Smooth muscle cell (in vitro differentiated cells): ENCODE measurements at regions not wholly inside any gene's neighbourhood (a gene's known extent, or its start where the extent isn't known, plus 50 kb on each side); places are given as distances from the start of the nearest gene placed in this dataset.

ENCODE experiments used
- DNase-seq: peaks from one replicate; lab custom pipeline; 2025; ENCODE audit not compliant: unreplicated experiment; lab: John Stamatoyannopoulos, UW
- H2AFZ ChIP-seq: fragments of 200-600 bp; sonication (generic); 2 replicates; pipeline ENCODE4 v1.6.0; 2016; ENCODE audit warnings: antibody characterized with exemption, low read depth, mild to moderate bottlenecking
- H3F3A ChIP-seq: fragments of 200-600 bp; sonication (generic); 2 replicates; pipeline ENCODE4 v1.6.0; 2017; ENCODE audit warnings: antibody characterized with exemption, low read depth
- H3K27ac ChIP-seq: fragments of 200-600 bp; sonication (generic); 2 replicates; pipeline ENCODE4 v1.5.1; 2016; ENCODE audit warnings: low read depth, mild to moderate bottlenecking
- H3K27me3 ChIP-seq: fragments of 200-600 bp; sonication (generic); 2 replicates; pipeline ENCODE4 v1.6.1; 2016; ENCODE audit warnings: low read depth, mild to moderate bottlenecking
- H3K36me3 ChIP-seq: fragments of 200-600 bp; sonication (generic); 2 replicates; pipeline ENCODE4 v1.5.1; 2016; ENCODE audit warnings: low read depth
- H3K4me1 ChIP-seq: fragments of 200-600 bp; sonication (generic); 2 replicates; pipeline ENCODE4 v1.5.1; 2016; ENCODE audit warnings: low read depth
- H3K4me2 ChIP-seq: fragments of 200-600 bp; sonication (generic); 2 replicates; pipeline ENCODE4 v1.6.0; 2016; ENCODE audit warnings: mild to moderate bottlenecking
- H3K4me3 ChIP-seq: fragments of 200-600 bp; sonication (generic); 2 replicates; pipeline ENCODE4 v1.5.1; 2016; ENCODE audit warnings: mild to moderate bottlenecking
- H3K79me2 ChIP-seq: fragments of 200-600 bp; sonication (generic); 2 replicates; pipeline ENCODE4 v1.6.0; 2016; ENCODE audit warnings: low read depth, mild to moderate bottlenecking
- H3K9ac ChIP-seq: fragments of 200-600 bp; sonication (generic); 2 replicates; pipeline ENCODE4 v1.6.0; 2016; ENCODE audit warnings: low read depth
- H3K9me3 ChIP-seq: fragments of 200-600 bp; sonication (generic); replicated peaks from 2 replicates; pipeline ENCODE4 v1.5.1; 2016; ENCODE audit warnings: low read depth
- H4K20me1 ChIP-seq: fragments of 200-600 bp; sonication (generic); 2 replicates; pipeline ENCODE4 v1.6.0; 2016; ENCODE audit warnings: low read depth
- WGBS: methylation state at CpG from one replicate; pipeline ENCODE4 v1.1.7; 2016; ENCODE audit warnings: low lambda C conversion rate; 5-methylcytosine and 5-hydroxymethylcytosine counted together
- TF ChIP-seq, protein P1 (sequence below): fragments of 200-600 bp; sonication (generic); IDR thresholded peaks from 2 replicates; pipeline ENCODE4 v1.5.1; 2017; ENCODE audit warnings: borderline replicate concordance, mild to moderate bottlenecking, antibody characterized with exemption; ENCODE audit not compliant: insufficient read depth, poor library complexity, severe bottlenecking

DNA sequence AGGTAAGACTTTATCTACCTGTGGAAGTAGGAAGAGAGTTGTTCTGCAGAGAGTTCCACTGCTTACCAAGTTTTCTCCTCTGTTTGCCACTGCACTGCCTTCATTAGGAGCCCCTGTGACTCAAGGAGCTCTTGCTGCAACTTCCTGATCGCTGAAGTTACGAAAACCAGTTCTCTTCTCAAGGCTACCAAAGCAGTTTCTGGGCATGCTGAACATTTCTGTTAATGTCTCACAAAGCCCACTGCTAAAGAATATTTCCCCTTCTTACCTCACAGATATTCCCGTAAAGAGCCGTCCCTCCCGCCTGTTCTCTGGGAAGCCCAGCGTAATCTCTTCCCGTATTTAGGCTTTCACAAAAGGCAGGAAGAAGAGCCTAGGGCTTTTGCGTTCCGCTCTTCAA lies 82.6 kb upstream of the OXGR1 start:
- Histone ChIP-seq H4K20me1 (no peaks in the 10 kb centered on the region), H2AFZ (peak overlapping the region; percentile 83), H3K4me3 (peak overlapping the region; percentile 41), H3K4me1 (no peaks in the 10 kb centered on the region), H3K27me3 (no peaks in the 10 kb centered on the region), H3K9me3 (no peaks in the 10 kb centered on the region), H3K9ac (no peak overlapping the region), H3K4me2 (peak overlapping the region; percentile 71), H3K79me2 (no peaks in the 10 kb centered on the region), H3K27ac (peak overlapping the region; percentile 50), H3K36me3 (no peaks in the 10 kb centered on the region), H3F3A (no peaks in the 10 kb centered on the region)
- TF ChIP-seq, protein P1, sequence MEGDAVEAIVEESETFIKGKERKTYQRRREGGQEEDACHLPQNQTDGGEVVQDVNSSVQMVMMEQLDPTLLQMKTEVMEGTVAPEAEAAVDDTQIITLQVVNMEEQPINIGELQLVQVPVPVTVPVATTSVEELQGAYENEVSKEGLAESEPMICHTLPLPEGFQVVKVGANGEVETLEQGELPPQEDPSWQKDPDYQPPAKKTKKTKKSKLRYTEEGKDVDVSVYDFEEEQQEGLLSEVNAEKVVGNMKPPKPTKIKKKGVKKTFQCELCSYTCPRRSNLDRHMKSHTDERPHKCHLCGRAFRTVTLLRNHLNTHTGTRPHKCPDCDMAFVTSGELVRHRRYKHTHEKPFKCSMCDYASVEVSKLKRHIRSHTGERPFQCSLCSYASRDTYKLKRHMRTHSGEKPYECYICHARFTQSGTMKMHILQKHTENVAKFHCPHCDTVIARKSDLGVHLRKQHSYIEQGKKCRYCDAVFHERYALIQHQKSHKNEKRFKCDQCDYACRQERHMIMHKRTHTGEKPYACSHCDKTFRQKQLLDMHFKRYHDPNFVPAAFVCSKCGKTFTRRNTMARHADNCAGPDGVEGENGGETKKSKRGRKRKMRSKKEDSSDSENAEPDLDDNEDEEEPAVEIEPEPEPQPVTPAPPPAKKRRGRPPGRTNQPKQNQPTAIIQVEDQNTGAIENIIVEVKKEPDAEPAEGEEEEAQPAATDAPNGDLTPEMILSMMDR, result no peak
- no peak for DNase-seq
- 57% methylated on average over 9 of the region's 9 CpGs for WGBS

DNA sequence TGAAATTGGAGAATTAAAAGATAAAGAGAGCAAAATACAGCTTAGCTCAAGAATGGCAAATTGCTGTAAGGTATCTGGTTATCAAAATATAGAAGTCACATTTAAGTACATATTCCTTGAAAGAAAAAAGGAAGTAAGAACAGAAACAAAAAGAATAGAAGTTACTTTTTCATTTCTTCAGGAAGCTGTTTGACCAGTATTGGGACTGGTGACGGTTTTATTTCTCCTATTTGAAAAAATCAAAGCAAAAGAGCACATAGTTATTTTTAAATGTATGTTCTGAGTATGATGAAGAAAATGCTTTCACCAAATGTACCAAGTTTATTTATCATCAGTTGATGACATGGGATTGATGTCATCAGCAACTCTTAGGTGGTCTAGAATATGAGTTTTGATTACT lies 83.1 kb upstream of the OXGR1 start:
- Histone ChIP-seq H3K9ac (no peak overlapping the region), H3K9me3 (no peaks in the 10 kb centered on the region), H2AFZ (peak overlapping the region; percentile 83), H4K20me1 (no peaks in the 10 kb centered on the region), H3K4me1 (no peaks in the 10 kb centered on the region), H3K79me2 (no peaks in the 10 kb centered on the region), H3F3A (no peaks in the 10 kb centered on the region), H3K27ac (peak overlapping the region; percentile 50), H3K4me3 (peak overlapping the region; percentile 41), H3K4me2 (peak overlapping the region; percentile 71), H3K27me3 (no peaks in the 10 kb centered on the region), H3K36me3 (no peaks in the 10 kb centered on the region)
- 82% methylated on average over 1 of the region's 1 CpG for WGBS
- DNase-seq, result no peak
- TF ChIP-seq, protein P1, result no peak

DNA sequence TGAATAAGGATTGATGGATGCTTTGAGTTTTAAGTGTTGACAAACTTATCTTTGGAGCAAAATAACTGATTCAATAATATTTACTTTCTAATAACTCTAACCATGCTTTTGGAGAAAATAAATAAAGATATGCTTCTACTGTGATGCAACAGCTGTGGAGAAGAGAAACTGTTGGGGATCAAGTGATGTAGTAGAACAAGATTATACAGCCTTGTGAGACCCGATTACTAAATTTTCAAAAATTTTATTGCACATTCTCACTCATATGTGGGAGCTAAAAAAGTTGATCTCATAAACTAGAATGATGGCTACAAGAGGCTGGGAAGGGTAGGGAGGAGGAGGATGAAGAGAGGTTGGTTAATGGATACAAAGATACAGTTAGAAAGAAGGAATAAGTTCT lies 85.5 kb upstream of the OXGR1 start:
- DNase-seq, result no peak
- 79% methylated on average over 1 of the region's 1 CpG for WGBS
- no peak overlapping the region for H3K27ac ChIP-seq
- H2AFZ ChIP-seq, result no peak overlapping the region
- no peaks in the 10 kb centered on the region for H3K79me2 ChIP-seq
- no peaks in the 10 kb centered on the region for H3F3A ChIP-seq
- no peaks in the 10 kb centered on the region for H3K27me3 ChIP-seq
- no peaks in the 10 kb centered on the region for H3K36me3 ChIP-seq
- TF ChIP-seq, protein P1, result no peak
- H3K4me1 ChIP-seq, result no peaks in the 10 kb centered on the region
- H3K9ac ChIP-seq, result no peak overlapping the region
- H3K9me3 ChIP-seq, result no peaks in the 10 kb centered on the region
- H3K4me3 ChIP-seq, result no peak overlapping the region
- H3K4me2 ChIP-seq, result no peak overlapping the region
- H4K20me1 ChIP-seq, result no peaks in the 10 kb centered on the region

DNA sequence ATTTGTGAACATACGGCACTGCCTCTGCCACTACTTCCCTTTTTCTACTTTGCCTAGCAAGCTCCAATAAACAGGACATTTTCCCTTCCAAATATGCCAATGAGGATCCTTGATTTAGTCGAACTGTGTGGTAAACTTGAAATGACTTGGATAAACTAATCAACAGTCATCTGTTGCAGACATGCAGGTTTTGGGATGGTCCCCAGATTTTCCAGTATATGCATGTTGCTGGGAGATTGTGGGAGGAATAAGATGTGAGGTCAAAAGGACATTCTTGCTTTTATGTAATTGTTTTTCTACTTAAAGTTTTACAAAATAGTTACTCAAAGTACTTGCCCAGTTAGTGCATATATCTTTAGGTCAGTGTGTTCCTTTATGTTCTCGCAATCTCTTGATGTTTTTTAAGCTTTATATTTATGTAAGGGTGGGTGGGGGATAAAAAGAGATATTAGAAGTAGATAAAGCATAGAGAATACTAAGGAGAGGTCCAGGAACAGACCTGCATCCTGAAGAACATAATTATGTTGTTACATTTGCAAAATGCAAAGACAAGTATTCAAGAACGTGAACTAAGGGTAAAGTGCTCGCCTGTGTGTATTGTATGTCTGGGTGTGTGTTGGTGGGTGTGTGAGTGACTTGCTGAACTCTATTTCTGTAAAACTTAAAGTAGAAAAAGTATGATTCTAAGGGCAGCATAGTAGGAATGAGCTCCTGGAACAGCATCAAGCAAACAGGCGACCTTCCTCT lies 88.4 kb upstream of the OXGR1 start:
- TF ChIP-seq, protein P1, result no peak
- H3K27me3 ChIP-seq, result no peaks in the 10 kb centered on the region
- H2AFZ ChIP-seq, result no peak overlapping the region
- no peaks in the 10 kb centered on the region for H4K20me1 ChIP-seq
- H3K4me2 ChIP-seq, result no peak overlapping the region
- 91% methylated on average over 6 of the region's 6 CpGs for WGBS
- H3K27ac ChIP-seq, result no peak overlapping the region
- no peaks in the 10 kb centered on the region for H3F3A ChIP-seq
- H3K36me3 ChIP-seq, result no peaks in the 10 kb centered on the region
- peaks cover 3% of the 10 kb centered on the region for H3K9me3 ChIP-seq
- H3K4me3 ChIP-seq, result no peak overlapping the region
- H3K9ac ChIP-seq, result no peak overlapping the region
- H3K4me1 ChIP-seq, result no peaks in the 10 kb centered on the region
- no peak for DNase-seq
- H3K79me2 ChIP-seq, result no peaks in the 10 kb centered on the region
